Forelimb muscle (tissue), 1 donor: ENCODE measurements at regions not wholly inside any gene's neighbourhood (a gene's known extent, or its start where the extent isn't known, plus 50 kb on each side); places are given as distances from the start of the nearest gene placed in this dataset.

Source experiments
- DNase-seq: peaks from one replicate; pipeline ENCODE4 v3.0.0-alpha.2; 2013; ENCODE audit warnings: low read depth

DNA sequence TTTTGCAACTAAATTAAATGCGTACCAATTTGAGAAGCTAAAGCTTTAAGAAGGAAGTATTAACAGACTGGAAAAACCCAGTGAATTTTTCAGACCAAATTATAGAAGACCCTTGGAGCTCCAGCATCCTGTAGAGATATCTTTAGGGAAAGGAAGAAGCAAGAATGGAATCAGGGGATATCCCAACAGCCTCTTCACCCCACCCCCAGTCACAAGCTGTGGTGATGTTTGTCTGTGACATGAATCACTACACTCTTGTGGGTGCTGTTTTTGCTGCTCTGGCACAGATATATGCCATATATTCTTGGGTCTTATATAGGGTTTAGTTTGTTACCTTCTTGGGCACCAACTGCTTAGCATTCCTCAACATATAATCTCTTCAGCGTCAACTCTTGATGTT is 78.5 kb upstream of the BCL6 start:
- DNase-seq = no peak

- DNase-seq = no peak
Observed at GRCh38 chr3:187827723-187828122, 82.5 kb upstream of the BCL6 start.

DNA sequence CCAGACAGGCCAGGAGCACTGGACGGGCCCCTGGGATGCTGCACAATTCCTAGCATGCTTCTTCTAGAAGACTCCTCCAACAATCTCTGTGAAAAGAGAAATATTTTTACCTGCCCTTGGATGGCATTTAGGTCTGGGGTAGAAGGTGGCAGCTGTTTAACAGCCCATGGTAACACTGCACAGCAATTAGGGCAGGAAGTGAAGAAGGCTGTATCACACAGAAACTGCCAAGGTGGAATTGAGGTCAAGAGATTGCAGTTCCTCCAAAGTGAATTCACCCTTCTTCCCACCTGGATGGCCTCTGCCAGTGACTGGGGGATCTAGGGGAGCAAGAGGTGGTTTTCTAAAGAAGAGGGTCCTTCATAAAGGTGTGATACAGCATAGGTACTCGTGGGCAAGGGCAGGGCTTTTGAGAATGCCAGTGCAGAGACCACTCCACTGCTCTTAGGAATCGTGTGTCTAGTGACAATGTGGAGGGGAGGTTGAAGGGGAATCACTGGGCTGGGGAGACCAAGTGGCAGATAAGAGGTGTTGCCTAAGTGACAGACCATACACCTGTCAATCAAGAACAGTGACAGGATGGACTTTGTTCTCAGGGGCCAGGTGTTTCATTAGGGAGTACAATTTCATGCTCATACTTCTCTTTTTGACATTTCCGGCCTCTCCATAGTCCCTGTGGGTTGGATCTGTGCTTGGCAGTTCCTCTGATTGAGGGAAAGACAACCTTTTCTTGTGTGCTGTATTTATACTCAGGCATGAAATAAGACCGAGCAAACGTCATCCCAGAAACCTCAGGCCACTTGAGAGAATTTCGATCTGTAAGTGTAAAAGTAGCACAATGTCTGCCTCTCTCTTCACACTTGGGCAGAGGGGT is 83.5 kb upstream of the BCL6 start:
- DNase-seq = no peak

GRCh38 chr3:187830181-187830580 is 84.9 kb upstream of the BCL6 start:
- DNase-seq = no peak

DNA sequence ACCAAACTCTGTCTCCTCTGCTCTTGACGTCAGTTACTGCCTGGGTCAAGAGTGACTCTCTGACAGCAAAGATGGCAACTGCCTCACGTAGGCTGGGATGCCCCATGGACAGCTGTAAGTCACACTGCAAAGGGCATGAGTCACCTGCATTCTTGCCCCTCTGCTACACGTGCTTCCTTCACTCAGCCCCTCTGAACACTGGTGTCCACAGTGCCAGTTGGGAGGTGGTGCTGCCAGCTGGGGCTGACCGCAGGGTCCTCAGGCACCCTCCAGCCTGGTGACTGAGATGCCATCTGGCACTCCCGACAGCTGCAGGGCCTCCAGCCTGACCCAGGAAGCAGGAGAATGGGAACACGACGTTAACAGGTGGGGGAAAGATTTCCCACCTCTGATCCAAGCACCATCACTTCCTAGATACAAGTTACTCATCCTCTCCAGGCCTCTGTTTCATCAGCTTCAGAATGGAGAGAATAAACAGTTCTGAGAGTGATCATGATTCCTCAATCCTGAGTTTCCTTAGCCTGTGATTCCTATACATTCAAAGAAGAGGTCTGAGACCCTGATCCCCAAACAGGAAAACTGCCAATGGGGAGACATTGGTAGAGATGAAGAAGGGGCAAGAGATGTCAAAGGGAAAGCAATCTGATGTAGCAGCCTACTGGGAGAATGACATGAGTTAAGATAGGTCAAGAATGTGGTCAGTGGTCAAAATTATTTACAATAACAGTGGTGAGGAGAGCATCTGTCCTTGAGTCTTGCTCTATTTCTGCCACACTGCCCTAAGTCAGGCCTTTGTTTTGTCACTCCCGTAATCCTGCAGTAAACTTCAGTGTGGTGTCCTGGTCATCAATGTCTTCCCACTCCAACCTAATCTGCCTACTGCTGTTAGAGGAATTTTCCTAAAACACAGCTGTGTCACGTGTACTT is 86.1 kb upstream of the BCL6 start:
- DNase-seq = no peak

DNA sequence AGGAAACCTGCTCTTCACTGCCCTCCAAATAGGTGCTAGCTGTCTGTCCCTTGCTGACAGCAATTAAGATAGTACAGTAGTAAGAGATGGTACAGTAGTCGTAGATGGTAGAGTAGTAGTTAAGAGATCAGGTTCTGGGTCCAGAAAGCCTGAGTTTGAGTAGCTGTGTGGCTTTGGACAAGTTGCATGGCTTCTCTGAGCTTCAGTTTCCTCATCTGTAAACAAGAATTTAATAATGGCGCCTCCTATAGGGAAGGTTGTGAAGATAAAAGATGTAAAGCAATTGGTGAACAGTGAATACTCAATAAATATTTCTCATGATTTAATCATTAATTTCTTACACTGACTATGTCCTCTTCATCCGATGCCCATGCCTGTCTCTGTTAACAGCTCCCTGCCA is 86.9 kb upstream of the BCL6 start:
- no peak for DNase-seq

DNA sequence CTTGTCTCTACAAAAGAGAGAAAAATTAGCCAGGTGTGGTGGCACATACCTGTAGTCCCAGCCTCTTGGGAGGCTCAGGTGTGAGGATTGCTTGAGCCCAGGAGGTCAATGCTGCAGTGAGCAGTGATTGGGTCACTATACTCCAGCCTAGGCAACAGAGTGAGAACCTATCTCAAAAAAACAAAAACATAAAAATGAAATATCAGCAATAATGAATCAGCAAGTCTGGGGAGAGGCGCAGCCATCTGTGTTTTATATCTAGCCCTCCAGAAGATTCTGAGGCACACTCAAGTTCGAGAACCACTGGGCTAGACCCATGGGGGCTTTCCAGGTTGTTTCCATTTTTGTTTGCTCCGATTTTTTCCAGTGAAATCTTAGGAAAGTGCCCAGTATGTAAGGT is 88.1 kb upstream of the BCL6 start:
- no peak for DNase-seq

DNA sequence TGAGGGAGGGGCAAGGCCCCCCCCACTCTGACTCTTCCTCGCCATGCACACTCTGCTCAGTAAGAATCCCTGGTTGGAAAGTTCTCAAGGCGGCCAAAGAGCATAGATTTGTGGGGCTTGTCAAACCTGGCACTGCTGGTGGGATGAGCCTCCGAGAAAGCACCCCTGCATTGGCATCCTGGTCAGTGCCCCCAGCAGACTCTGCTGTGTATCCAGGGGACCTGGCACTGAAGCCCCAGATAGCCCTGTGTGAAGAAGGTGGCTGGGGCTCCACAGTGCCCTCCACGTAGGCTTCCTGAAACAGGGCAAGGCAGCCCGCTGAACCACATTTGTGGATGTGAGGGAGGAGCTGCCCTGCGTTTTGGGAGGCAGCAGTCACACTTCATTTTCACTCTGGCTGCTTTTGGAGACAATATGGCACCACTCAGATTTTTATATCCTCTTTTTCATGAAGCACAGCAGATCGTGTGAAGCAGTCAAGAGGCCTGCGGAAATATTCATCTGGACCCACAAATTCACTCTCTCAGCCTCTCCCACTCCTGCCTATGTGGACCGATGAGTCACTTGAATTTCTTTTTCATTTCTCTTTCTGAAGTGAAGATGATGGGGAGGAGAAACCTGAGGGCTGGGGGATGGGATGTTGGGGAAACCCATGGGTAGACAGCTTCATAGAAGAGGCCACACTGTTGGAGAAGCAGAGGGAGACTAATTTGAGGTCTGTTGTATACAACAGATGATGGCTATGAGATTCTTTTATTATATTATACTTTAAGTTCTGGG is 88.7 kb upstream of the BCL6 start:
- no peak for DNase-seq

DNA sequence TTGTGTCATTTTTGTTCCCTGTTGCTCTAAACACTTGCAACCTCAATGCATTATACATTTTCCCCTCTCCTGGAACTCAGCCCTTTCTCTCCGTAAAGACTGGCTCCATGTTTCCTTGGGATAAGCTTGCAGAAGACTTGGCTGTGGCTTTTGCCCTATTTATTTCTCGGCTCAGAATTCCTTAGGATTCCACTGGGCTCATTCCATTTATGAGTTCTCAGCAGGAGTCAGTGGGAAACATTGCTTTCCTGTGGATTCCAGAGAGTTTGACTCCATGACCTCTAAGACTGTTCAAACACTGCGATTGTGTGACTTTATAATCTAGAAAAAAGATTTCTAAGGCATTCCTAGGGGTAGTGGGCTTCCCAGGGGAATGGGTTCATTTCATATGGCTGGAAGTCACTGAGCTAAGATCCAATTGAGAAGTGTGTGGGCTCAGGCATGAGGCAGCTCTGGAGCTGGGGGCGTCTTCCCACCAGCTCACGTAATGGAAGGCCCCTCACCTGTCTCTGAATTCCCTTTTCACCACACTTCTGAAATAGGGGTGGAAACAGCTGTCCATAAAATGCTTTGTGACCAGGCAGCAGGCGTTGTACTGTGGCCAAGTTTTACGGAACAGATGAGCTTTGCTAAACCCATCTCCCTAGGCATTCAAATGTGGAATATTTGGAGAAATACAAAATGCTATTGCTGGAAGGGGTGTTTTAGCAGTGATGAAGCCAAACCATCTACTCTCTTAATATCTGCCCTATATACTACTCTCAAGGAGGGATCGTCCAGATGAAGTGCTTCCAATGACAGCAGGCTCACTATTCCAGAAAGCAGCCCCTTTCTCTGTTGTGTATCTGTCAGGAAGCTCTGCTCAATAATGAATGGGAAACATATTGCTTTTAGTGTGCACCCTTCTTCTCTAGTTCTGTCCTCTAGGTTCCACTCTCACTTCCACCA is 91.8 kb upstream of the BCL6 start:
- no peak for DNase-seq

DNA sequence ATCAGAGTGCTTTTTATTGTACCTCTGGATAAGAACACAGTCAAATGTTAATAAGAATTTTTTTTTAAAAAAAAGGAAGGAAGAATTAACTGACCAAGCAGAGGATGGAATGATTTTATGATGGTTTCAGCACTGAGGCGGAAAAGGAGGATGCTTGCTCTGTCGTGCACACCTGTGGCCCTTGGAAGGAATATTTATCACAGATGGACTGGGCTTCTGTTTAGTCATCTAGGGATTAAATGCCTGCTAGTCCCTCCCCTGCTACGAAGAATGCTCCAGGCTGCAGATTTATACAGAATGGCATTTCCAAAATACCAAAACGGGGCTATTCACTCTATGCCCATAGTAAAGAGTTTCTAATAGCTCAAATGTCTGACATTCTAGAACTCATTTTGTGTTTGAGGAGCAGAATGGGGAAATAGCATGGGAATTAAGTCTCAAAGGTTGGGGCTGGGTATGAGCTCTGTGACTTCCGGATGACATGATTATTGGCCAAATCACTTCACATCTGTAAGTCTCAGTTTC is 92.8 kb upstream of the BCL6 start:
- no peak for DNase-seq

GRCh38 chr3:187839422-187839821 is 94.2 kb upstream of the BCL6 start:
- DNase-seq = no peak

- DNase-seq = no peak
Observed at GRCh38 chr3:187840856-187841255, 95.6 kb upstream of the BCL6 start.

GRCh38 chr3:187841560-187841959 is 96.3 kb upstream of the BCL6 start:
- DNase-seq = no peak

- DNase-seq = no peak
Observed at GRCh38 chr3:187843654-187844053, 98.4 kb upstream of the BCL6 start.

DNA sequence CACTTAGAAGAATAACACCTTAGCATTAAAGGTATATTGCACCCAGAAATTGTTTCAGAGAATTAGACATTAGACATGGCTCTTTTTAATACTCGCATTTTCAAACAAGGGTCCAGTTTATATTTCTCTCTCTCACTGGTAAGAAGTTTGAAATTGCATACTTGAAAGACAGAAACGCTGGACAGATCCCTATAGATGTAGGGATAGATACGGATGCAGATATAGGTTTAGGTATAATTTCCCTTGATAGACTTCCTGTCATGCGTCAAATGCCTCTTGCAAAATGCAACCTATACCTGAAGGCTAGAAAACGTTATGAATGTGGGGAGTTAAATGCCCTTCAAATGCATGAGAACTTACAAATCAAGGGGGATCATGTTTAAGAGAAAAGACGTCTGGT is 99.4 kb upstream of the BCL6 start:
- DNase-seq = no peak

DNA sequence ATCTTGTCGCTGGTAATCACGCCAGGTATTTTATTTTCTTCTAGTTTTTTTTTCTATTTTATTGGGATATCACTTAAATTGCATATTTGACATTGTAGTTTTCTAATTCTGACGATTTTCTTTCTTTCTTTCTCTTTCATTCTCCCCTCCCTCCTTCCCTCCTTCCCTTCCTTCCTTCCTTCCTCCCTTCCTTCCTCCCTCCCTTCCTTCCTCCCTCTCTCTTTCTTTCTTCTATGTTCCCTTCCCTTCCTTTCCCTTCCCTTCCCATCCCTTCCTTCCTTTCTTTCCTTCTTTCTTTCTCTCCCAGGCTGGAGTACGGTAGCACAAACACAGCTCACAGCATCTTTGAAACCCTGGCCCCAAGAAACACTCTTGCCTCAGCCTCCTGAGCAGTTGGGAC is 100.6 kb upstream of the BCL6 start:
- DNase-seq = no peak

DNA sequence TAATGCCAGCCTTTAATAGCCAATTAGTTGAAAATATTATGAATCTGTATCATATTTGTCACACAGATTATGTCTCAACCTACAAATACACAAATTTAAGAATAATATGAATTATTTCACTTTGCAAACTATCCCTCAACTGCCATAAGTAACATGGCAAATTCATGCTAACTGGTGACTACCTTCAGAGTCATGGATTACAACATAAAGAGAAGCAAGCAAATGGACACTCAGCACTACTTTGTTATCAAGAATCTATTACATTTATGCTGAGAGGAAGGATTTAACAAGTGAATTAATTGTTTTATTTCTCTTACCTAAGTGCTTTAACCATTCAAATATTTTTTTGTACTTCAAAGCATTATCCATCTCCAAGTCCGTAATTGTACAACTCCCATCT is 103.1 kb upstream of the BCL6 start:
- no peak for DNase-seq

DNA sequence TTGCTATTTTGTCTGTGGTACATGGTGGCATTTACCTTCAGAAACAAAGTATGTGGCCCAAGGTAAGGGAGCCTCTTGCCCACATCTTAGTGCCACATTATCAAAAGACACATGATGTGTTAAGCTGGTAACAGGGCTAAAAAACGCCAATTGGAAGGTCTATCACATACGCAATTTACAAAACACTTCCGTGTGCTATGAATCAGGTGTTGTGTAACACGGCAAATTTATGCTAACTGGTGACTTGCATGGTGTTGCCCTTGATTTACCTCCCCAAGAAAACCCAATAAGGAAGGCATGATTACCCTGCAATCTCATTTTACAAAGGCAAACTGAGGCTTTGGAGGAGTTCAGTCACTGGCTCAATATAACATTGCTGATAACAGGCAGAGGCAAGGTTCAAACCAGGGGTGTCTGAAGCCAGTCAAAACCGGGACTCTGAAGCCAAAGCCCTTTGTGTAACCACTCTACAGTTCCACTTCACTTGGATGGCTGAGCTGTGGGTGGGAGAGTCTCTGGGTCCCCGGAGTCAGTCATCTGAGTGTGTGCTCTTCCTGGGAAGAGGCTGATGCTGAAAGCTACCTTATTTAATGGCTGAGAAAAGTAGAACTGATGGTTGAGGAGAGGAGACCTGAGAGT is 103.9 kb upstream of the BCL6 start:
- no peak for DNase-seq

GRCh38 chr3:187850258-187850921 is 105.1 kb upstream of the BCL6 start:
- DNase-seq = no peak
